GM12892 (cell line): ENCODE measurements at regions not wholly inside any gene's neighbourhood (a gene's known extent, or its start where the extent isn't known, plus 50 kb on each side); places are given as distances from the start of the nearest gene placed in this dataset.

Experiments used
- POLR2A ChIP-seq: IDR thresholded peaks from 2 replicates; pipeline ENCODE4 v1.6.1; 2011; ENCODE audit warnings: low read depth, low read length, control low read depth
- POLR2AphosphoS5 ChIP-seq: IDR thresholded peaks from 2 replicates; pipeline ENCODE4 v1.6.1; 2011; ENCODE audit warnings: low read depth, low read length, control low read depth

GRCh38 chr3:23129817-23130216 is 73.3 kb upstream of the UBE2E2 start:
- TF ChIP-seq POLR2AphosphoS5 (no peak), POLR2A (no peak)
